GM19468 (cell line): ENCODE measurements at regions not wholly inside any gene's neighbourhood (a gene's known extent, or its start where the extent isn't known, plus 50 kb on each side); places are given as distances from the start of the nearest gene placed in this dataset.

Source experiments
- ATAC-seq: cut with Tn5 transposase; IDR thresholded peaks from one replicate; pipeline ENCODE4 v1.9.1; 2021; ENCODE audit warnings: mild to moderate bottlenecking, moderate library complexity, moderate number of reproducible peaks; ENCODE audit not compliant: unreplicated experiment; ENCODE audit errors: extremely low read depth

DNA sequence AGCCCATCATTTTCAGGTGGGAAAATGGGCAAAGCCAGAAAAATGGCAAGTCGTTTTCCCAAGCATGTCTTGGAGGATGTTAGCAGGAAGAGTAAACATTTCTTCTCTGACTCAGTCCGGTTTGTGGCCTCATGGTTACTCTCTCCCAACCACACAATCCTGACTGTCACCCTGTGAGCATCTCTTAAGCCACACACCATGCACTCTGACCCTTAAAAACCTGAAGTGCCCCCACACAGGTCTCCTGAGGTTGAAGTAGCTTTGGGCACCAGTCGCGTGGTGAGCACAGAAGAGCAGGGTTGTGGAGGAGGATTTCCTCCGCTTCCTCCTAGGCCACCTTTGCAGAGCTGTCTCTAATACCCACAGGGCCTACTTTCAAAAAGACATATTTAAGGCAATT is 387.3 kb upstream of the NPVF start:
- no peak for ATAC-seq

DNA sequence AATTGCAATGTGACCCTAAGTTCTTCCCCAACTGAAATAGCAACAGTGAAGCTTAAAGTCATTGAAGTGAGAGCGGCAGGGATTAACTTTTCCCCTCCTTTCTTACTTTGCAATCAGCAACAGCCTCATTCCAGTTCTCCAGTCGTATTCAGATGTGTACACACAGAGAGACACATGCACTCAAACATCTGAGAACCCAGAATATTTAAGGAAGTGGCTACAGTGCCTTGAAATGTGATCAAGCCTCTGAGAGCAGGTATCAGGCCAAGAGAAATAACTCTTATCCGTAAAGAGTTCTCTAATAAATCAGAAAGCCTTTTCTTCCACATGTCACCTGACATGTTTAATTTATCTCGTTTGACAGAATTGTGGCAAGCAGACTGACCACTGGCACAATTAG is 388.9 kb upstream of the NPVF start:
- no peak for ATAC-seq

DNA sequence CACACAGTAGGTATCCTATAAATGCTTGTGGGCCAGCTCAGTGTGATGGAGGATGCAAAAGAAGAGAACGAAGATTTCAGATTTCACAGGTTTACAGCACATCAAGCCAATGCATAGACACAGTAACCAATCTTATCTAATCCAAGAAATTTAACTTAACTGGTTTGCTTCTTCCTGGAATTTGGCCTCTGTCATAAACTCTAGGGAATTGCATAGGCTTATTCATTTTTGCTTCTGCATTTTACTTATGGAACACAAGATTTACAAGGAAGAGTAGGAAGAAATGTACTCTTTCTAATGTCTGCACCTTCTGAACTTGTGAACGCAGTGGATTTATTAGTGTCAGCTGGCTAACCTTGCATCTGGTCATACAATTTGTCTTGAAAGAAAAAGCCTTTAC is 389.4 kb upstream of the NPVF start:
- ATAC-seq = no peak

DNA sequence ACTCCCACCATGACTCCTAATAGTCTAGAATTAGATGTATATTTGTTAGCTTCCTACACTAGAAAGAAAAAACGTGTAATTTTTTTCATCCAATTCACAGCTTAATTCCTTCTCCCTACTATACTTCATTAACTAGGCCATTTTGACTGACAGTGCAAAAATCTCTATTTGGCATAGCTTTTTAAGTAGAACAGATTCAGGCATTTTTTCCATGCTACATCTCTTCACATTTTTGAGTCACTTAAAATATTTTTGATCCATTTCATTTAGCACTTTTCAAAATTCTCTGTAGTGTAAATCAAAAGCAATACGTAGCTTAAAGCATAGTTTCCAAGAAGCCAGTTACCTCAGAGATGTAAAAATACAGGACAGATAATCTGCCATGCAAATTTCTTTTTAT is 391.1 kb upstream of the NPVF start:
- no peak for ATAC-seq

DNA sequence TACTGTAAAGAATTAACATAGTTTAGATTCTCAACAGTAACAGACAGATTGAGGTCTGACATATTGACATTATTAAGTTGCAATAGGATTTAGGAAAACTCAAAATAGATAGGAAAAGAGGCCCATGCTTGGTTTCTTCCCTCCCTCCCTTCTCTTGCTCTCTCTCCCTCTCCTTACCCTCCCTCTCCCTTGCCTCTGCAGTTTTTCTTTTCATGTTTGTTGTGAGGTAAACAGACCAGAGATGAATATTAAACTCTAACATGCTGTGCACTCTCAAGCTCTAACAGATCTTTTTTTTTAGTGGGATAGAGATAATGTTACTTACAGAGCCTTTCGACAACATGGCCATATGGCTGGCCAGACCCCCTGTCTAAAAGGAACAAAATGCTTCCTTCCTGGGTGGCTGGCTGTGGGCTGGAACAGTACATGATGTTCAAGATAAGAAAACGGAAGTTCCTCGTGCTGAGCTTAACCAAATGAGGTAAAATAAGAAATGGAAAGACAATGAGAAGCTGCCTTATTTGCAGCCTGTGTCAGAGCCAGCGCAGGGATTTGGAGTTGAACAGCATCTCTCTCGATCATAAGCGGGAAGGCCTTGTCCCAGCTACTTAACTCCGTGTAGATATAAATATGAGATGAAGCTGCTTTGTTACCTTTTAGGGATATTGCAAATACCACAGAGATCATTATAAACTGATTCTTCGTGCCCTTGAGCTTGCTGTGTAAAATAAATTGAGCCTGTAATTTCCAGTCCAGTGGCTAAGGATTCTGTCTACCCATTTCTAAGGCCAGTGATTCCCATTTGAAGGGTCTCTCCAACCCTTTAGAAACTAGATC is 391.9 kb upstream of the NPVF start:
- ATAC-seq = no peak

DNA sequence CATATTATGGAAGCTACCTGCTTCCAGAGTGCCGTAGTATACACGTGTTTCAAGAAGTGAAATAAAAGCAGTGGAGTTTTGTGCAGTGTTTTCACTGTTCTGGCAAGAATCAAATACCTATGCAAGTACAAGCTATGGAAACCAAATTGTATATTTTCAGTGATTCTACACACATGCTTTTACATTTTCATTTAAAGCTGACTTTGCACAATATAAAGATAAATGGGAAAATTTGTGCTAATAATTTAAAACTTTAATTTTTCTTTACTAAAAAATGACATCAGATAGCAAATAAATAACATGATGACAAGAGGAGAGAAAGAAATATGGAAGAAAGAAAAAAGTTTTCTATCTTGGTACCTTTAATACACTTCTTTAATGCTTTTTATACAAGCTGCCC is 393.7 kb upstream of the NPVF start:
- ATAC-seq = no peak

DNA sequence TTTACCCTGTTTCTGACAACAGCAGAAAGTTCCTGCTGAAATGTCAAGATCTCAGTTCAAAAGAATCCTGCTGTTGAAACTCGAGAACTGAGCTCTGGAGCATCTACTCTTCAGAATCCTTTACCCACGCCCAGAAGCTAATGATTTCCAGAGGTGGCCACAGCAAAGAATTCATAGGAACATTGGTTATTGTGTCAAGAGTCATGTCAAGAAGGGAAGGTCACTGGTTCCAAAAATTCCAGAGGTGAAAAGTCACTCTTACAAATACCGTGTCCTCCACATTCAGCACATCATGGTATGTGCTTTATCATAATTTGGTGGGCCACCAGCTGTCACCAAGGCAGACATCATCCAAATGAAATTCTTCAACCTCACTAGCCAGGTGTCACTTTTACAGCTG is 394.4 kb upstream of the NPVF start:
- no peak for ATAC-seq

DNA sequence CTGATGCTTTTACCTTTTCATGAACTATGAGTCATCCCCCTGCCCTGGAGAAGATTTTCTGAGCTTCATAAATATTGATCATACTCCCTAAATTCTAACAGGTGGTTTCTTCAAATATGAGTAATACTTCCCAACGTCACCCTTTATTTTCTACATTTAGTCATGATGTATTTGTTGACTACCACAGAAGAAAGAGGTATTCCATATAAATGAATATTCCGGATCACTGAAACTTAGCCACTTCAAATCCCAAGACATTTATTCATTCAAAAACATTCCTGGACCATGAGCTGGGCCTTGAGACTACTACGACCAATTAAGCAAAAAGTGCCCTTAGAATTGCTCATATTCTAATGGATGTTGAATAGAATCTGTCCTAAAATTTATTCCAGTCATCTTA is 395.8 kb upstream of the NPVF start:
- no peak for ATAC-seq

DNA sequence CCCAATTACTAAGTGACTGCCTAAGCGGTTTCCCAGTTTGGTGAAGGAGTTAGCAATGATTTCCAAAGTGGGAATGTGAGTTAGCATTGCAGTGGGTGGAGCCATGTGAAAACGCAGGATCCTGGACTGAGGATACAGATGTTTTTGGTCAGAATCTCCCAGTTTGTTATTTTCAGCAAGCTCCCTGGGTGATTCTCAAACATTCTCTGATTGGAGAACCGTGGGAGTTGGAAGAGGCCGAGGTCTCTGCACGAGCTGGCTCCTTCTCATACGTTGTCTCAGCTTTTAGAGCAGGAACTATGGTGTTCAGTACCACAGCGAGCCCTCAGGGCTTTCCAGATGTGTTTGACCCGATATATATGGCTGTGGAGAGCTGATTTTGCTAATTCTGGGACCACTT is 396.5 kb upstream of the NPVF start:
- ATAC-seq = no peak

DNA sequence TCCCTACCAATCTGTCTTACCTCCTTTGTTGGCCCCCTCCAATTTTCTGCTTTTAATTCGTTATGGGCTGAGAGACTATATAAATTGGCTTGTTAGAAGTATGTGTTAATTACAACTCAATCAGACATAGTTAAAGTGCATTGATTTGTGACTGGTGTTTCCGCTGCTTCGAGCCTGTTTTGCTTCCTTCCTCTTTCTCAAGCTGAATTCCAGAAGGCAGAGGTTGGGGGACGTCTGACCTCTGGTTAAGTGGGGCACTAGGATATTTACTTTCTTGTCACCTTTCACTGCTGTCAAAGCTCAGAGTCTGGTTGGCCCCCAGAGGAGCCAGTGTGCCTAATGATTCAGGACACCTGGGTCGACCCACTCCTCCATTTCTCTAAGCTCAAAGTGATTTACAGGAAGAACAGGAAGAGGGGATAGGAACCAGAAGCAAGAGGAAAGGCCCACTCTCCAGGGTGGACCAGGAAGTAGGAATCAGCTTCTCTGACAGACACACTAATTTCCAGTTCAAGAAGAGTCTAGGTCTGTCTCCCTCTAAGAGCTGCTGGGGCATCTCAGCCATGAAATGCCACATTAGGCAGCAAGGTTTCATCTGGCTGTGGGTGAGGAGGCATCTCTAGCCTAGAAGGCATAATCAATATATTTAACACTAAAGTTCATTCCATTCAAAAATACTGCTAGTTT is 397.2 kb upstream of the NPVF start:
- ATAC-seq = no peak

DNA sequence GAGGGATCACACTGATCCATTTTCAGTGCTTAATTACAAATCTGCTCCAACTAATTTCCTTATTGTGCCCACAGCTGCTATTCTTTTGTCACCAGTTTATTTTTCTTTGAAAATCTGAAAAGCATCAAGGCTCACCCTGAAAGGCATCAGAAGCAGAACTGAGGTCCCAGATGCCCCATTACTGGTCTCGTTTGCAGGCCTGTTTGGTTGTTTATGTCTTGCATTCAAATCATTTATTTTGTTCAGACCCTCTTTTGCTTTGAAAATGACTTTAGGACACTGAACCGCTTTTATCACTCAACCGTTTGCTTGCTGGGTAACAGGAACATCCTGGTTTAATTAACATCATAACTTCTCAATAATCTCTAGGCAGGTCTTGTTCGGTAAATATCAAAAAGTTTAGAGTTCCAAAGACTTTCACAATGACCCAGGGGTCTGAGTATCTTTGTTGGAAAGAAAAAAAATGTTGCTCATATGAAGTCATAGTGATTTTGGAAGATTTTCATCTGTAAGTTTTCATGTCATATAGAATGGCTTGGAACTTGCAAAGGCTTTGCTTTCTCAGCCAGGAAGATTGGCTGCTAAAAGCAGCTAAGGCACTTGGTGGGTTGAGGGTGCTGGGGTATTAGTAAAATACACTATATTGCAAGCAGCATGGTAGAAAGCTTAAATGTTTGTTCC is 398.3 kb upstream of the NPVF start:
- no peak for ATAC-seq

DNA sequence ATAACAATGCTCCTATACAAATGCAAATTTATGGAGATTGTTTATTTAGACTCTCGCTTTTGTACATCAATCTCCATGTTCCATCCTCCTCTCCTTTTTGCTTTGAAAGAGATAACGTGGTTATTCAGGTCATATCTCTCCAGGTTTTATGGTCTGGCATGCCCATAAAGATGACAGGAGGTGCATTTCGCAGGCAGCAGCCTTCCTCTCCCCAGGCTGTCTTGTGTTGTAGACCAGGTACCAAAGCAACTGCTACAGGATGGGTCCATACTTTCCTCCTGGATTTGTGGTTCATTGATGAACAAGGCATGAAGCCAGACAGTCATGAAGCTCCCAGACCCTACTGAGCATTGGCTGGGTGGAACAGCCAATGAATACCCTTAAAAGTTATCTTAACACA is 400.2 kb upstream of the NPVF start:
- ATAC-seq = no peak

DNA sequence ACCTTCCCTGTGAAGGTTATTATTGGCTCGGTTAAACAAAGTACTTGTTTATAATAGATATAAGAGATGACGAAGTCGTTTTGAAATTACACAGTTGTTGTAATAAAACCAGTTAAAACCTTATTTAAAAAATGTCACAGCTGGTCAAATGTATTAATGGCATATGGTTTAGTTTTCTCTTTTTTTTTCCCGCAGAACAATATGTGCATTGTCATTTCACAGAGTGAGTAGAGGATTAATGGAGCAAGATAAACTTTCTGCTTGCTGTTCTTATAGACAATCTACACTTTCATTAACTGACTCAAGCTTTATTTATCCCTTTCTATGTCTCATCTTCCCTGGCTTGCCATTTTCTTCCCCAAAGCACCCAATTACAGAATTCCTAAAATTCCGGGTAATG is 404.3 kb upstream of the NPVF start:
- no peak for ATAC-seq

DNA sequence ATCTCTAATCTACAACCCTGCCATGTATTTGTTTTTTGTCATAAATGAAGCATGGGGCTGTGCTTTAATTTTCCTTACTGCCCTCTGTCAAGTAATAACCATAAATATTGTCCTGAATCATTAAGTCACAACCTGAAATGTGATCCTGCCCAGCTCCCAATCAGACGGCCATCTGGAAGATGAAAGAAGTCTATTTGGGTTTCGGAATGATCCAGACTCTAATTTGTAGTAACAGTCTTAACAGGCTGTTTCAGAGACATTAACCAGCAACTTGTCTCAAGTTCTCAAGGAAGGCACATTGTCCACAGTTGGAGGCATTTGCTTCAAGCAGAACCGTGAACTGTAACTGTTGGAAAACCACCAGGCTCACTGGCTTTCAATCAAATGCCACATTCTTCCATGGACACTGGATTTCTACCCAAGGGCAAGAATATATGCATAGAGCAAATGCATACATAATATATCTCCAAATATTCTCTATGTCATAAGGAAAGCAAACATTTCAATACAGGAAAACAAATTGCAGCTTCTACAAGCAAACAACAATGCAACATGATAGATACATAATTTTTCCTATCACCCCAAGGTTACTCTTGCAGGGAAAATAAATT is 405.2 kb upstream of the NPVF start:
- ATAC-seq = no peak

DNA sequence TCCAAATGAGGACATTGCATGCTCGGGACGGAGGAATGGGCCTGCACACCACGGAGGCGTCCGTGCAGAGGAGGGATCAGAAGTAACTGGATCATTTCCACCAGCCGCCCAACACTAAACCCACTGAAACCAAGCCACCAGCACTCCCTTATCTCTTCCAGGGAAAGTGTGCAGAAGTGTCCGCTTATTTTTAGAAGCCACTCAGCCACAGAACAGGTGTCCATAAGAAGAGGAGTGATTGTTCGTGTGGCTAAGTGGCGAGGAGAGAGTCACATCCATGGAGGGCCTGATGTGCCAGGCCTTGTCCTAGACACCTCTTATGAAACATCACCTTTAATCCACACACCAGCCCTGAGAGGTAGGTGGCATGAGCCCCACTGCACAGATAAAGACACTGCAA is 407.9 kb upstream of the NPVF start:
- no peak for ATAC-seq

DNA sequence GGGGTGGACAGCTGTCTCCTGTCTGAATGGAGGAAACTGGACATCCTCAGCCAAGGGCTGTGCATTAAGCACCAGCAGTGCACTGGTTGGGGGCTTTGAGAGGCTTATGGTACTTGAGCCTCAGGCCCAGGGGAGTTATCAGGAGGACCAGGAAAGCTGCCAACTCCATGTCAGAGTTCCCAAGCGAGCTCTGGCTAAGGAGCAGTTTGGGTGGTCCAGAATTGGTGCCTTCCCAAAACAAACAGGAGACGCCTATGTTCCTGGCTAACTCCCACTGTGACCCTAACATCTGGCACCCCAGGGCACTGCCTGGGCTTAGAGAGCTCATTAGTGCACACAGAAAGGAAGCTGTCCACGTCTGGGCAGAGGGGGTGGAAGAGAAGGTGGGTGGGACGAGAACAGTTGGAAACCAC is 408.6 kb upstream of the NPVF start:
- ATAC-seq = no peak

DNA sequence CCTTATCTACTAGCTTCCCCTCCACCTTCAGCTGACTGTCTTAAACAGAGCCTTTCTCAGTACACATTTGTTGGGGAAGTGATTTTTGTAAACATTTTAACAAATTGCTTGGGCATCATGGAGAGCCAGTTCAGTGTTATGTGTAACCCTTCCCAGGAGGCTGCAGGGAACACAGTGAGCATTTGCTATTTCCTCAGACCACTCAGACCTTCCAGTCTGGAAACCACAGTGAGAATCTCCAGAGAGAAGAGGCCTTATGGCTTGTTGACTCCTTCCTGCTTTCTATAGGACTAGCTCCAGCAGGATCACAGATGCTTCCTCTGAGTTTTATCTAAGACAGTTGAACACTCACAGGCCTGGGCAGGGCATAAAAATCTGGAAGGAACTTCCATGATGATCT is 409.8 kb upstream of the NPVF start:
- no peak for ATAC-seq

DNA sequence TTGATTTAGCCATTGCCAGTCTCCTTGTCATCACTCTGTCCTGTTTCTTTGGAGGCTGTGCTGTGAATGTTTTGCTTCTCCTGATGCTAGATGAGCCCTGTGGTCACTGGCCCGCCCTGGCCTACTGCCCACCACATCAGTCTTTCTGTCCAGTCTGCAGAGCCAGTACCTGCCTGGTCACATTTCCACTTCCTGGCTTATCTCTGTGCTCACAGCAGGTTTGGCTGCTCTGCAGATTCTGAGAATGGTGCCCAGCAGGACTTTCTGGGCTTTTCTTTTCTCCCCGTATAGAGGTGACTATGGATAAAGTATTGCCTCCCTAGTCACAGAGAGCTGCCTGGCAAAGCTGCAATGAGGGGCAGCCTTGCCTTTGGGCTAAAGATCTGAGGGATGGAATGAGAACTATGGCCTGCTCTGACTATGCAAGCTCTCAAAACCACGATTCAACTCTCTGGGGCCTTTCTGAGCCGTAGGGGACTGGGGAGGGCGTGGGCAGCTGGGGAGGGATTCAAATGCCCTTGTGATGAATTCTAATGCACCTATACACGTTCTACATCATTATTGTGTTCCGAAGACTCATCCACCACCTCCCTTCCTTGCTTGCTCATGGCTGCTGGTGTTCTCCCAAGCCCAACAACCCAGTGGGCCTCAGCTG is 410.4 kb upstream of the NPVF start:
- ATAC-seq = no peak

DNA sequence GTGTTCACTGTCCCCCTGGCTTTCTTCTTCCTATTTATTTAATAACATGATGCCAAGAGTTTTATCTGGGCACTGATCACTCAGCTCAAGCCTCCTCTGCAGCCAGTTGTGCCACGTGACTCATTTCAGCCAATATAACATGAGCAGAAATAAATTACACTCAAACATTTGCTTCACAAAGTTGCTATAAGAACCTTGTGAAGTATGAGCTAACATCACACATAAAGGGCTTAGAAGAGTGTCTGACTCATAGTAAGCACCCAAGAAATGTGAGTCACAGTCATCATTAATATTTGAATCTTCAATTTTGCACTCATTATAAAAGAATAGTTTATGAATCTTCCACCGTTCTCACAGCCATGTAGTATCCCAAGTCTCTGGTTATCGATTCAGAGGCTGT is 414.6 kb upstream of the NPVF start:
- no peak for ATAC-seq

DNA sequence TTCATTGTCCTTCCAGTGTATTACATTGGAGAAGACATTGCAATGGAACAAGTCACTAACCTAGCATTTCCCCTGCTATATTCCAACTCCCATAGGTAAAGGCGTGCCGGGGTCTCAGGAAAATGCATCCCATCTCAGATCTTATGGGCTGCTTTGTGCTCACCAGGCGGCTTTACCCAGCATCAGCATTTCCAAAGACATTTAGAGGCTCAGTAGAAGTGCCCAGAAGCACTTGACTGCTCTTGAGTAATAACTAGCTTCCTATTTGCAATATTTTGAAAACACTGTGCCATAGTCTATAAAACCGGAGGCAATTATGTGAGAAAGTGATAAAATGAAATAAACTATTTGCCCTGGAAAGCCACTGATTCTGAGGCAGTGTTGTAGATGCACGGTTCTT is 415.0 kb upstream of the NPVF start:
- no peak for ATAC-seq
